ENCODE measurements at regions not wholly inside any gene's neighbourhood (a gene's known extent, or its start where the extent isn't known, plus 50 kb on each side); places are given as distances from the start of the nearest gene placed in this dataset.

GRCh38 chr13:80744147-80744914 lies 403.4 kb upstream of the SPRY2 start:
- Histone ChIP-seq H3K4me2 (ENCODE audit: insufficient read depth, low read length, poor library complexity, severe bottlenecking) (no peak overlapping the region), H4K91ac (ENCODE audit: low read depth, low read length, poor library complexity) (no peak overlapping the region), H3K27ac (replicated peaks; ENCODE audit: low read length) (no peak overlapping the region), H2AK5ac (ENCODE audit: low read depth, low read length) (no peak overlapping the region), H3K36me3 (replicated peaks in 1 of 2; ENCODE audit: control insufficient read depth in 2 of 2, insufficient read depth in 2 of 2, low read length in 2 of 2) (no peaks in the 10 kb centered on the region), H3K18ac (ENCODE audit: low read length) (no peak overlapping the region), H3K27me3 (ENCODE audit: control insufficient read depth in 3 of 3, insufficient read depth in 3 of 3, low read depth in 1 of 3, low read length in 3 of 3) (no peaks in the 10 kb centered on the region), H3K4me1 (ENCODE audit: control insufficient read depth in 2 of 2, insufficient read depth in 1 of 2, low read depth in 1 of 2, low read length in 2 of 2) (peaks cover 0 to 6% of the 10 kb centered on the region in 2 donors), H3K14ac (ENCODE audit: low read length) (no peak overlapping the region), H2BK12ac (ENCODE audit: low read length) (no peak overlapping the region), H2BK5ac (ENCODE audit: low read length) (no peak overlapping the region), H3K9me3 (replicated peaks in 1 of 2; ENCODE audit: control insufficient read depth in 2 of 2, insufficient read depth in 1 of 2, low read depth in 1 of 2, low read length in 2 of 2) (peaks cover 0 to 9% of the 10 kb centered on the region in 2 donors), H3K79me1 (ENCODE audit: low read depth, low read length) (no peaks in the 10 kb centered on the region), H3K9ac (ENCODE audit: low read depth, low read length, poor library complexity) (no peak overlapping the region), H4K8ac (ENCODE audit: low read depth, low read length) (no peak overlapping the region), H2BK120ac (ENCODE audit: low read depth, low read length) (no peak overlapping the region), H3K23ac (ENCODE audit: low read depth, low read length, poor library complexity) (no peak overlapping the region), H2AFZ (ENCODE audit: low read length) (no peak overlapping the region), H3K4ac (ENCODE audit: low read length) (no peak overlapping the region), H2BK15ac (ENCODE audit: low read length) (no peak overlapping the region), H3K4me3 (ENCODE audit: low read length in 2 of 2) (no peak overlapping the region)
- no peak for DNase-seq (ENCODE audit: low spot score)
- WGBS, 2 donors (ENCODE audit: extremely low coverage in 2 of 2, insufficient read length in 2 of 2, insufficient replicate concordance in 1 of 2): no CpG with 5 or more reads among the region's 2 CpGs

GRCh38 chr13:80742033-80742432 lies 401.1 kb upstream of the SPRY2 start:
- no peak overlapping the region for H4K91ac ChIP-seq (ENCODE audit: low read depth, low read length, poor library complexity)
- H3K9me3 ChIP-seq (replicated peaks in 1 of 2; ENCODE audit: control insufficient read depth in 2 of 2, insufficient read depth in 1 of 2, low read depth in 1 of 2, low read length in 2 of 2): peaks cover 0 to 26% of the 10 kb centered on the region in 2 donors
- no peak overlapping the region for H3K23ac ChIP-seq (ENCODE audit: low read depth, low read length, poor library complexity)
- H3K36me3 ChIP-seq (replicated peaks in 1 of 2; ENCODE audit: control insufficient read depth in 2 of 2, insufficient read depth in 2 of 2, low read length in 2 of 2): no peaks in the 10 kb centered on the region
- no peak overlapping the region for H2BK15ac ChIP-seq (ENCODE audit: low read length)
- no peak overlapping the region for H2BK5ac ChIP-seq (ENCODE audit: low read length)
- no peak overlapping the region for H4K8ac ChIP-seq (ENCODE audit: low read depth, low read length)
- no CpG with 5 or more reads among the region's 1 CpG for WGBS, 2 donors (ENCODE audit: extremely low coverage in 2 of 2, insufficient read length in 2 of 2, insufficient replicate concordance in 1 of 2)
- no peaks in the 10 kb centered on the region for H3K27me3 ChIP-seq (ENCODE audit: control insufficient read depth in 3 of 3, insufficient read depth in 3 of 3, low read depth in 1 of 3, low read length in 3 of 3)
- H3K27ac ChIP-seq (replicated peaks; ENCODE audit: low read length): no peak overlapping the region
- no peak for DNase-seq (ENCODE audit: low spot score)
- H3K4me1 ChIP-seq (ENCODE audit: control insufficient read depth in 2 of 2, insufficient read depth in 1 of 2, low read depth in 1 of 2, low read length in 2 of 2): no peaks in the 10 kb centered on the region
- H3K9ac ChIP-seq (ENCODE audit: low read depth, low read length, poor library complexity): no peak overlapping the region
- H2BK12ac ChIP-seq (ENCODE audit: low read length): no peak overlapping the region
- H2AK5ac ChIP-seq (ENCODE audit: low read depth, low read length): no peak overlapping the region
- no peak overlapping the region for H2BK120ac ChIP-seq (ENCODE audit: low read depth, low read length)
- H3K4ac ChIP-seq (ENCODE audit: low read length): no peak overlapping the region
- no peak overlapping the region for H3K4me2 ChIP-seq (ENCODE audit: insufficient read depth, low read length, poor library complexity, severe bottlenecking)
- H3K14ac ChIP-seq (ENCODE audit: low read length): no peak overlapping the region
- no peak overlapping the region for H3K4me3 ChIP-seq (ENCODE audit: low read length in 2 of 2)
- H3K18ac ChIP-seq (ENCODE audit: low read length): no peak overlapping the region
- H3K79me1 ChIP-seq (ENCODE audit: low read depth, low read length): no peaks in the 10 kb centered on the region
- peak overlapping the region; percentile 60 for H2AFZ ChIP-seq (ENCODE audit: low read length)

- H2AK5ac ChIP-seq (ENCODE audit: low read depth, low read length): no peak overlapping the region
- no peaks in the 10 kb centered on the region for H3K79me1 ChIP-seq (ENCODE audit: low read depth, low read length)
- H3K4me3 ChIP-seq (ENCODE audit: low read length in 2 of 2): no peak overlapping the region
- no peak overlapping the region for H3K4ac ChIP-seq (ENCODE audit: low read length)
- peaks cover 0 to 21% of the 10 kb centered on the region in 2 donors for H3K9me3 ChIP-seq (replicated peaks in 1 of 2; ENCODE audit: control insufficient read depth in 2 of 2, insufficient read depth in 1 of 2, low read depth in 1 of 2, low read length in 2 of 2)
- no peak overlapping the region for H3K4me2 ChIP-seq (ENCODE audit: insufficient read depth, low read length, poor library complexity, severe bottlenecking)
- no peak overlapping the region for H4K8ac ChIP-seq (ENCODE audit: low read depth, low read length)
- no peak overlapping the region for H2BK15ac ChIP-seq (ENCODE audit: low read length)
- H3K36me3 ChIP-seq (replicated peaks in 1 of 2; ENCODE audit: control insufficient read depth in 2 of 2, insufficient read depth in 2 of 2, low read length in 2 of 2): no peaks in the 10 kb centered on the region
- no peaks in the 10 kb centered on the region for H3K4me1 ChIP-seq (ENCODE audit: control insufficient read depth in 2 of 2, insufficient read depth in 1 of 2, low read depth in 1 of 2, low read length in 2 of 2)
- H2BK5ac ChIP-seq (ENCODE audit: low read length): no peak overlapping the region
- H2BK12ac ChIP-seq (ENCODE audit: low read length): no peak overlapping the region
- WGBS, 2 donors (ENCODE audit: extremely low coverage in 2 of 2, insufficient read length in 2 of 2, insufficient replicate concordance in 1 of 2): no CpG with 5 or more reads among the region's 2 CpGs
- no peak overlapping the region for H3K18ac ChIP-seq (ENCODE audit: low read length)
- H3K9ac ChIP-seq (ENCODE audit: low read depth, low read length, poor library complexity): no peak overlapping the region
- H3K27me3 ChIP-seq (ENCODE audit: control insufficient read depth in 3 of 3, insufficient read depth in 3 of 3, low read depth in 1 of 3, low read length in 3 of 3): no peaks in the 10 kb centered on the region
- no peak overlapping the region for H4K91ac ChIP-seq (ENCODE audit: low read depth, low read length, poor library complexity)
- H2BK120ac ChIP-seq (ENCODE audit: low read depth, low read length): no peak overlapping the region
- DNase-seq (ENCODE audit: low spot score): no peak
- no peak overlapping the region for H3K23ac ChIP-seq (ENCODE audit: low read depth, low read length, poor library complexity)
- no peak overlapping the region for H3K14ac ChIP-seq (ENCODE audit: low read length)
- no peak overlapping the region for H2AFZ ChIP-seq (ENCODE audit: low read length)
- H3K27ac ChIP-seq (replicated peaks; ENCODE audit: low read length): no peak overlapping the region
These were observed 399.1 kb upstream of the SPRY2 start for GRCh38 chr13:80740071-80740470.

DNA sequence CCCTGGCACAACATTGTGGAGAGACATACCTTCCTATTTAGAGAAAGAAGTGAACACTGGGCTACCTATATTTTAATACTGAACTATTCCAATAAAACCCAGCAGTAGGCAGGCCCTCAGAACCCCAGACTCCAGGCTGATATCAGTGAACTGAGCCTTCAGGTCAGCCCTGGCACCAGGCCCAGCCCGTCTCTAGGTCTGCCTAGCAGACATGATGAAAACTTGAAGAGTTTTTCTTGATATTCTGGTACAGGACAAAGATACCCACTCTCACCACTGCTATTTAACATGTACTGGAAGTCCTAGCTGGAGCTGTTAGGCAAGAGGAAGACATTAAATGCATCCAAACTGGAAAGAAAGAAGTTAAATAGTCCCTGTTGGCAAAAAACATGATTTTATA lies 396.6 kb upstream of the SPRY2 start:
- Histone ChIP-seq H3K23ac (ENCODE audit: low read depth, low read length, poor library complexity) (no peak overlapping the region), H3K79me1 (ENCODE audit: low read depth, low read length) (no peaks in the 10 kb centered on the region), H4K91ac (ENCODE audit: low read depth, low read length, poor library complexity) (no peak overlapping the region), H2BK120ac (ENCODE audit: low read depth, low read length) (no peak overlapping the region), H4K8ac (ENCODE audit: low read depth, low read length) (no peak overlapping the region), H3K4me3 (ENCODE audit: low read length in 2 of 2) (no peak overlapping the region), H3K4me1 (ENCODE audit: control insufficient read depth in 2 of 2, insufficient read depth in 1 of 2, low read depth in 1 of 2, low read length in 2 of 2) (no peaks in the 10 kb centered on the region), H2AFZ (ENCODE audit: low read length) (no peak overlapping the region), H3K27ac (replicated peaks; ENCODE audit: low read length) (no peak overlapping the region), H3K9me3 (replicated peaks in 1 of 2; ENCODE audit: control insufficient read depth in 2 of 2, insufficient read depth in 1 of 2, low read depth in 1 of 2, low read length in 2 of 2) (peaks cover 0 to 17% of the 10 kb centered on the region in 2 donors), H2BK5ac (ENCODE audit: low read length) (no peak overlapping the region), H3K18ac (ENCODE audit: low read length) (no peak overlapping the region), H3K4me2 (ENCODE audit: insufficient read depth, low read length, poor library complexity, severe bottlenecking) (no peak overlapping the region), H2AK5ac (ENCODE audit: low read depth, low read length) (no peak overlapping the region), H2BK15ac (ENCODE audit: low read length) (no peak overlapping the region), H3K14ac (ENCODE audit: low read length) (no peak overlapping the region), H3K4ac (ENCODE audit: low read length) (no peak overlapping the region), H2BK12ac (ENCODE audit: low read length) (no peak overlapping the region), H3K9ac (ENCODE audit: low read depth, low read length, poor library complexity) (no peak overlapping the region), H3K36me3 (replicated peaks in 1 of 2; ENCODE audit: control insufficient read depth in 2 of 2, insufficient read depth in 2 of 2, low read length in 2 of 2) (no peaks in the 10 kb centered on the region), H3K27me3 (ENCODE audit: control insufficient read depth in 3 of 3, insufficient read depth in 3 of 3, low read depth in 1 of 3, low read length in 3 of 3) (no peaks in the 10 kb centered on the region)
- WGBS, 2 donors (ENCODE audit: extremely low coverage in 2 of 2, insufficient read length in 2 of 2, insufficient replicate concordance in 1 of 2): no CpG with 5 or more reads among the region's 1 CpG
- no peak for DNase-seq (ENCODE audit: low spot score)

Measured in neuronal stem cell (in vitro differentiated cells).